SU-DHL-6 (cell line): ENCODE measurements at regions not wholly inside any gene's neighbourhood (a gene's known extent, or its start where the extent isn't known, plus 50 kb on each side); places are given as distances from the start of the nearest gene placed in this dataset.

ENCODE experiments used
- EZH2phosphoT487 ChIP-seq: fragments of 200-600 bp; sonication (generic), shearing (Covaris generic); conservative IDR thresholded peaks from 2 replicates; pipeline ENCODE4 v1.6.1; 2018; ENCODE audit warnings: mild to moderate bottlenecking, antibody characterized with exemption, low read length, moderate library complexity, mixed read lengths
- TF ChIP-seq, protein P1 (sequence below): fragments of 200-600 bp; sonication (generic); IDR thresholded peaks from one replicate; pipeline ENCODE4 v1.5.1; 2017; ENCODE audit warnings: antibody characterized with exemption, mild to moderate bottlenecking, low read length, moderate library complexity; ENCODE audit not compliant: insufficient read depth, poor library complexity, severe bottlenecking

- TF ChIP-seq, protein P1, sequence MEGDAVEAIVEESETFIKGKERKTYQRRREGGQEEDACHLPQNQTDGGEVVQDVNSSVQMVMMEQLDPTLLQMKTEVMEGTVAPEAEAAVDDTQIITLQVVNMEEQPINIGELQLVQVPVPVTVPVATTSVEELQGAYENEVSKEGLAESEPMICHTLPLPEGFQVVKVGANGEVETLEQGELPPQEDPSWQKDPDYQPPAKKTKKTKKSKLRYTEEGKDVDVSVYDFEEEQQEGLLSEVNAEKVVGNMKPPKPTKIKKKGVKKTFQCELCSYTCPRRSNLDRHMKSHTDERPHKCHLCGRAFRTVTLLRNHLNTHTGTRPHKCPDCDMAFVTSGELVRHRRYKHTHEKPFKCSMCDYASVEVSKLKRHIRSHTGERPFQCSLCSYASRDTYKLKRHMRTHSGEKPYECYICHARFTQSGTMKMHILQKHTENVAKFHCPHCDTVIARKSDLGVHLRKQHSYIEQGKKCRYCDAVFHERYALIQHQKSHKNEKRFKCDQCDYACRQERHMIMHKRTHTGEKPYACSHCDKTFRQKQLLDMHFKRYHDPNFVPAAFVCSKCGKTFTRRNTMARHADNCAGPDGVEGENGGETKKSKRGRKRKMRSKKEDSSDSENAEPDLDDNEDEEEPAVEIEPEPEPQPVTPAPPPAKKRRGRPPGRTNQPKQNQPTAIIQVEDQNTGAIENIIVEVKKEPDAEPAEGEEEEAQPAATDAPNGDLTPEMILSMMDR: no peak
- no peak for TF ChIP-seq EZH2phosphoT487
Observed at GRCh38 chr17:10932938-10933337, 95.1 kb upstream of the PIRT start.
